ENCODE measurements at regions not wholly inside any gene's neighbourhood (a gene's known extent, or its start where the extent isn't known, plus 50 kb on each side); places are given as distances from the start of the nearest gene placed in this dataset.
A peak's percentile ranks its signal among the peaks of the same experiment; 100 is the strongest.
"Not testable (repeated sequence)": the region's sequence is repeated elsewhere in the genome, so short reads cannot be mapped to it uniquely, and the experiment has no call there.

- no peak for DNase-seq (ENCODE audit: low spot score)
Observed at GRCh38 chr1:173342736-173343135, 134.4 kb upstream of the PRDX6 start.

GRCh38 chr1:173344034-173344743 lies 132.9 kb upstream of the PRDX6 start:
- no peak for DNase-seq (ENCODE audit: low spot score)

GRCh38 chr1:173347282-173347818 lies 129.8 kb upstream of the PRDX6 start:
- peak; percentile 8 for DNase-seq (ENCODE audit: low spot score)

- not testable (repeated sequence) for DNase-seq (ENCODE audit: low spot score)
Observed at GRCh38 chr1:173352635-173353034, 124.5 kb upstream of the PRDX6 start.

GRCh38 chr1:173353350-173353749 lies 123.8 kb upstream of the PRDX6 start:
- DNase-seq (ENCODE audit: low spot score), result no peak

GRCh38 chr1:173354937-173355280 lies 122.2 kb upstream of the PRDX6 start:
- DNase-seq (ENCODE audit: low spot score), result no peak

- no peak for DNase-seq (ENCODE audit: low spot score)
Observed at GRCh38 chr1:173355281-173356031, 121.7 kb upstream of the PRDX6 start.

GRCh38 chr1:173356191-173356762 lies 120.9 kb upstream of the PRDX6 start:
- DNase-seq (ENCODE audit: low spot score), result no peak

- DNase-seq (ENCODE audit: low spot score), result no peak
Observed at GRCh38 chr1:173360487-173361063, 116.6 kb upstream of the PRDX6 start.

- DNase-seq (ENCODE audit: low spot score), result no peak
Observed at GRCh38 chr1:173362543-173362942, 114.6 kb upstream of the PRDX6 start.

GRCh38 chr1:173364827-173365226 lies 112.3 kb upstream of the PRDX6 start:
- DNase-seq (ENCODE audit: low spot score), result no peak

- no peak for DNase-seq (ENCODE audit: low spot score)
Observed at GRCh38 chr1:173365341-173365740, 111.8 kb upstream of the PRDX6 start.

GRCh38 chr1:173367136-173367535 lies 110.0 kb upstream of the PRDX6 start:
- no peak for DNase-seq (ENCODE audit: low spot score)

- DNase-seq (ENCODE audit: low spot score), result not testable (repeated sequence)
Observed at GRCh38 chr1:173370586-173370985, 106.5 kb upstream of the PRDX6 start.

GRCh38 chr1:173376065-173376464 lies 101.1 kb upstream of the PRDX6 start:
- not testable (repeated sequence) for DNase-seq (ENCODE audit: low spot score)

- no peak for DNase-seq (ENCODE audit: low spot score)
Observed at GRCh38 chr1:173377266-173377665, 99.9 kb upstream of the PRDX6 start.

- DNase-seq (ENCODE audit: low spot score), result no peak
Observed at GRCh38 chr1:173383351-173383750, 93.8 kb upstream of the PRDX6 start.

GRCh38 chr1:173388352-173388751 lies 88.8 kb upstream of the PRDX6 start:
- no peak for DNase-seq (ENCODE audit: low spot score)

- DNase-seq (ENCODE audit: low spot score), result peak; percentile 66
Observed at GRCh38 chr1:173392895-173393658, 84.1 kb upstream of the PRDX6 start.

- DNase-seq (ENCODE audit: low spot score), result no peak
Observed at GRCh38 chr1:173393659-173394000, 83.5 kb upstream of the PRDX6 start.

- not testable (repeated sequence) for DNase-seq (ENCODE audit: low spot score)
Observed at GRCh38 chr1:173394813-173395212, 82.3 kb upstream of the PRDX6 start.

- no peak for DNase-seq (ENCODE audit: low spot score)
Observed at GRCh38 chr1:173395762-173396161, 81.4 kb upstream of the PRDX6 start.

All from COLO829 (cell line).